Liver (tissue), 8 donors: ENCODE measurements at regions not wholly inside any gene's neighbourhood (a gene's known extent, or its start where the extent isn't known, plus 50 kb on each side); places are given as distances from the start of the nearest gene placed in this dataset.

Experiments used
- DNase-seq: peaks from one replicate; pipeline ENCODE4 v3.0.0-alpha.2; 2017; ENCODE audit warnings: low spot score
- H3K27ac ChIP-seq, 2 donors: one replicate each; pipeline ENCODE4 v1.7.0; 2013; ENCODE audit warnings: inconsistent platforms in 2 of 2, low read length in 2 of 2, control low read depth in 1 of 2, low read depth in 1 of 2, mild to moderate bottlenecking in 1 of 2
- H3K27me3 ChIP-seq, 4 donors: one replicate each; pipeline versions ENCODE4 v1.6.1 to v1.7.0; 2013; ENCODE audit warnings: low read length in 3 of 4, inconsistent platforms in 1 of 4, mild to moderate bottlenecking in 1 of 4, moderate library complexity in 1 of 4; ENCODE audit not compliant: control insufficient read depth in 4 of 4, insufficient read depth in 4 of 4
- H3K36me3 ChIP-seq, 4 donors: one replicate each; pipeline versions ENCODE4 v1.6.1 to v1.7.0; 2013; ENCODE audit warnings: low read length in 3 of 4, mild to moderate bottlenecking in 3 of 4, low read depth in 1 of 4, moderate library complexity in 1 of 4; ENCODE audit not compliant: control insufficient read depth in 4 of 4, insufficient read depth in 3 of 4
- H3K4me1 ChIP-seq, 4 donors: one replicate each; pipeline versions ENCODE4 v1.6.1 to v1.7.0; 2013; ENCODE audit warnings: low read length in 3 of 4, mild to moderate bottlenecking in 3 of 4, moderate library complexity in 1 of 4; ENCODE audit not compliant: control insufficient read depth in 4 of 4, insufficient read depth in 4 of 4
- H3K4me3 ChIP-seq, 3 donors: one replicate each; pipeline versions ENCODE4 v1.6.1 to v1.7.0; 2013; ENCODE audit warnings: low read length in 3 of 3, control low read depth in 1 of 3, low read depth in 1 of 3, mild to moderate bottlenecking in 1 of 3
- H3K9ac ChIP-seq, 2 donors: one replicate each; pipeline ENCODE4 v1.7.0; 2013; ENCODE audit warnings: low read length in 2 of 2, mild to moderate bottlenecking in 2 of 2, moderate library complexity in 2 of 2, control low read depth in 1 of 2, low read depth in 1 of 2
- H3K9me3 ChIP-seq, 4 donors: one replicate each; pipeline versions ENCODE4 v1.6.1 to v1.7.0; 2013; ENCODE audit warnings: low read length in 3 of 4; ENCODE audit not compliant: control insufficient read depth in 4 of 4
- ATF3 ChIP-seq: IDR thresholded peaks from 2 replicates; pipeline ENCODE4 v1.6.1; 2016; ENCODE audit warnings: antibody characterized with exemption
- CTCF ChIP-seq: fragments of 150-350 bp; IDR thresholded peaks from 2 replicates; pipeline ENCODE4 v1.5.1; 2017; ENCODE audit warnings: improper control_type of control experiment, low read depth, low read length; ENCODE audit not compliant: missing input control
- EGR1 ChIP-seq, 2 donors: IDR thresholded peaks; 2 replicates each; pipeline ENCODE4 v1.6.1; 2016 to 2018; ENCODE audit warnings: antibody characterized with exemption in 2 of 2, low read depth in 2 of 2
- FOXA1 ChIP-seq: IDR thresholded peaks from 2 replicates; pipeline ENCODE4 v1.6.1; 2016; ENCODE audit warnings: antibody characterized with exemption
- FOXA2 ChIP-seq: IDR thresholded peaks from 2 replicates; pipeline ENCODE4 v1.6.1; 2016; ENCODE audit warnings: antibody characterized with exemption
- GABPA ChIP-seq, 2 donors: IDR thresholded peaks in 1 of 2; conservative IDR thresholded peaks in 1 of 2; 2 replicates each; pipeline ENCODE4 v1.6.1; 2016; ENCODE audit warnings: antibody characterized with exemption in 2 of 2, mild to moderate bottlenecking in 1 of 2, moderate library complexity in 1 of 2
- HNF4A ChIP-seq, 2 donors: conservative IDR thresholded peaks; 2 replicates each; pipeline ENCODE4 v1.6.1; 2016; ENCODE audit warnings: antibody characterized with exemption in 2 of 2, mild to moderate bottlenecking in 2 of 2
- HNF4G ChIP-seq: IDR thresholded peaks from 2 replicates; pipeline ENCODE4 v1.6.1; 2016; ENCODE audit warnings: antibody characterized with exemption
- JUND ChIP-seq, 2 donors: IDR thresholded peaks; 2 replicates each; pipeline ENCODE4 v1.6.1; 2016; ENCODE audit warnings: antibody characterized with exemption in 2 of 2
- MAX ChIP-seq: IDR thresholded peaks from 2 replicates; pipeline ENCODE4 v1.6.1; 2016; ENCODE audit warnings: antibody characterized with exemption
- NR2F2 ChIP-seq: IDR thresholded peaks from 2 replicates; pipeline ENCODE4 v1.6.1; 2016; ENCODE audit warnings: antibody characterized with exemption
- RAD21 ChIP-seq, 2 donors: IDR thresholded peaks; 2 replicates each; pipeline ENCODE4 v1.6.1; 2016; ENCODE audit warnings: antibody characterized with exemption in 2 of 2, mild to moderate bottlenecking in 2 of 2
- REST ChIP-seq: IDR thresholded peaks from 2 replicates; pipeline ENCODE4 v1.6.1; 2016; ENCODE audit warnings: antibody characterized with exemption, mild to moderate bottlenecking
- RXRA ChIP-seq, 2 donors: IDR thresholded peaks; 2 replicates each; pipeline ENCODE4 v1.6.1; 2017 to 2018; ENCODE audit warnings: antibody characterized with exemption in 2 of 2, mild to moderate bottlenecking in 1 of 2
- SP1 ChIP-seq: IDR thresholded peaks from 2 replicates; pipeline ENCODE4 v1.6.1; 2018; ENCODE audit warnings: antibody characterized with exemption, mild to moderate bottlenecking
- TAF1 ChIP-seq: conservative IDR thresholded peaks from 2 replicates; pipeline ENCODE4 v1.6.1; 2016; ENCODE audit warnings: antibody characterized with exemption, mild to moderate bottlenecking
- YY1 ChIP-seq: IDR thresholded peaks from 2 replicates; pipeline ENCODE4 v1.6.1; 2016; ENCODE audit warnings: antibody characterized with exemption, mild to moderate bottlenecking
- ZBTB33 ChIP-seq: IDR thresholded peaks from 2 replicates; pipeline ENCODE4 v1.6.1; 2016; ENCODE audit warnings: antibody characterized with exemption
- WGBS: extraction: QIAGEN DNeasy Blood & Tissue Kit; methylation state at CpG from one replicate; pipeline ENCODE4 v1.1.7; 2013; 5-methylcytosine and 5-hydroxymethylcytosine counted together
- donor health status: healthy.
- donor health status: healthy.
- donor health status: healthy.
- donor health status: healthy.
- donor health status: healthy.

- no peak overlapping the region for H3K4me3 ChIP-seq
- TF ChIP-seq ZBTB33 (no peak), ATF3 (no peak), RAD21 (IDR thresholded peaks at IDR 0.05) (peak in 1 of 2 donors; percentile 74), NR2F2 (peak; percentile 31), HNF4G (no peak), REST (no peak), YY1 (peak; percentile 16), RXRA (IDR thresholded peaks at IDR 0.05) (peak; percentile 62 to 65), FOXA1 (no peak), GABPA (IDR thresholded peaks at IDR 0.05 in 1 of 2, conservative IDR thresholded peaks at IDR 0.05 in 1 of 2) (no peak), CTCF (no peak), SP1 (peak; percentile 73), HNF4A (conservative IDR thresholded peaks at IDR 0.05) (peak; percentile 47 to 65), MAX (no peak)
- DNase-seq = no peak
- H3K36me3 ChIP-seq = no peaks in the 10 kb centered on the region
- no peaks in the 10 kb centered on the region for H3K9me3 ChIP-seq
- H3K4me1 ChIP-seq = peaks cover 8 to 35% (median 21%) of the 10 kb centered on the region in 4 donors
- no peak overlapping the region for H3K9ac ChIP-seq
- H3K27ac ChIP-seq = peak overlapping the region; percentile 49 to 81
- 31% methylated on average over 5 of the region's 5 CpGs for WGBS
- H3K27me3 ChIP-seq = no peaks in the 10 kb centered on the region
Measured at GRCh38 chr18:22488554-22488953, 70.8 kb upstream of the CTAGE1 start.

GRCh38 chr18:22489704-22490103 is 72.0 kb upstream of the CTAGE1 start:
- WGBS = 25% methylated on average over 1 of the region's 1 CpG
- Histone ChIP-seq H3K4me3 (no peak overlapping the region), H3K36me3 (no peaks in the 10 kb centered on the region), H3K9me3 (no peaks in the 10 kb centered on the region), H3K4me1 (peaks cover 8 to 37% (median 22%) of the 10 kb centered on the region in 4 donors), H3K27ac (peak overlapping the region; percentile 86 to 87), H3K27me3 (no peaks in the 10 kb centered on the region), H3K9ac (peak overlapping the region in 1 of 2 donors; percentile 47)
- no peak for DNase-seq
- peak; percentile 58 for TF ChIP-seq SP1
- peak; percentile 56 for TF ChIP-seq FOXA1
- TF ChIP-seq EGR1 (IDR thresholded peaks at IDR 0.05; ENCODE audit: low read depth in 2 of 2) = no peak
- TF ChIP-seq RAD21 (IDR thresholded peaks at IDR 0.05) = peak; percentile 45 to 48
- TF ChIP-seq YY1 = no peak
- TF ChIP-seq CTCF = no peak
- peak; percentile 51 for TF ChIP-seq MAX
- no peak for TF ChIP-seq GABPA (IDR thresholded peaks at IDR 0.05 in 1 of 2, conservative IDR thresholded peaks at IDR 0.05 in 1 of 2)
- TF ChIP-seq FOXA2 = peak; percentile 73
- no peak for TF ChIP-seq NR2F2
- TF ChIP-seq HNF4G = no peak
- TF ChIP-seq ATF3 = no peak
- TF ChIP-seq ZBTB33 = no peak
- TF ChIP-seq RXRA (IDR thresholded peaks at IDR 0.05) = peak; percentile 34 to 76
- TF ChIP-seq HNF4A (conservative IDR thresholded peaks at IDR 0.05) = peak; percentile 69 to 72
- TF ChIP-seq JUND (IDR thresholded peaks at IDR 0.05) = peak in 1 of 2 donors; percentile 60
- no peak for TF ChIP-seq TAF1
